Astrocyte (in vitro differentiated cells and primary cell): ENCODE measurements at regions not wholly inside any gene's neighbourhood (a gene's known extent, or its start where the extent isn't known, plus 50 kb on each side); places are given as distances from the start of the nearest gene placed in this dataset.

Source experiments
- CTCF ChIP-seq: IDR thresholded peaks from 2 replicates; pipeline ENCODE4 v1.5.1; 2011; ENCODE audit warnings: low read depth, mild to moderate bottlenecking, inconsistent platforms, low read length, moderate library complexity; ENCODE audit not compliant: insufficient read depth
- EZH2 ChIP-seq: IDR thresholded peaks from 2 replicates; pipeline ENCODE4 v1.6.1; 2012; ENCODE audit warnings: mild to moderate bottlenecking, low read length, inconsistent platforms; ENCODE audit not compliant: insufficient read depth

GRCh38 chr3:150248116-150248887 is 159.8 kb upstream of the TSC22D2 start:
- TF ChIP-seq CTCF (no peak), EZH2 (no peak)
